GM18520 (cell line): ENCODE measurements at regions not wholly inside any gene's neighbourhood (a gene's known extent, or its start where the extent isn't known, plus 50 kb on each side); places are given as distances from the start of the nearest gene placed in this dataset.
A peak's percentile ranks its signal among the peaks of the same experiment; 100 is the strongest.

Source experiments
- ATAC-seq: cut with Tn5 transposase; IDR thresholded peaks from one replicate; pipeline ENCODE4 v1.9.1; 2021; ENCODE audit not compliant: unreplicated experiment

GRCh38 chr5:158413122-158413680, 554.3 kb upstream of the CLINT1 start:
- no peak for ATAC-seq

DNA sequence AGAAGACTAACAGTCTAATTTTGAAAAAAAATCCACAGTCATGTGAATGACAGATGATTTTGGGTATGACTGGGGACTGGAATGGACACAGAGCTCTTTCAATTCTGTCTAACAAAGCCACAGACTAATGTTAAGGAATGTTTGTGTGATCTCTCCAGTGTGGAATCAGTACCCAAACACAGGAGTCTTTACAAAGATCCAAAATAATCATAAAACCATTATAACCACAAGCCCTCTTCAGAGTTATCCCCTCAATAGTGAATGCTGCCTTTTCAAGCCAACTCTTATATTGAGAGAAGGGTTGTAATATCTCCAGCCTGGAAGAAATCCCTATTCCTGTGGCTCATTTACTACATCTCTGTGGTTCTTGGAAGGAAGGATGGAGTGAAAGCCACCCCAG, 552.0 kb upstream of the CLINT1 start:
- ATAC-seq, result no peak

DNA sequence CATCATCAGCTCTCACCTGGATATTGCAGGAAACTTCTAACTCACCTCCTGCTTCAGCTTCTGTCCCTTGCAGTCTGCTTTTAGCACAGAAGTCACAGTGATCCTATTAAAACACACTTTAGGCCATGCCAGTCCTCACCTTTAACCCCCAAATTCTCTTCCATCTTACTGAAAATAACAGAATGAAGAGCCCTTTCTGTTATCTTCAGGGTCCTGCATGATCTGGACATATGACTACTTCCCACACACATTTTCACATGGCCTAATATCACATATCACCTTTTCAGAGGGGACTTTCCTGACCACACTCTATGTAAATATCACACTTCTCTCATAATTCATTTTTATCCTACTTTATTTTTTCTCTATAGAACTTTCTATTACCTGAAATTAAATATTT, 550.6 kb upstream of the CLINT1 start:
- peak; percentile 41 for ATAC-seq

DNA sequence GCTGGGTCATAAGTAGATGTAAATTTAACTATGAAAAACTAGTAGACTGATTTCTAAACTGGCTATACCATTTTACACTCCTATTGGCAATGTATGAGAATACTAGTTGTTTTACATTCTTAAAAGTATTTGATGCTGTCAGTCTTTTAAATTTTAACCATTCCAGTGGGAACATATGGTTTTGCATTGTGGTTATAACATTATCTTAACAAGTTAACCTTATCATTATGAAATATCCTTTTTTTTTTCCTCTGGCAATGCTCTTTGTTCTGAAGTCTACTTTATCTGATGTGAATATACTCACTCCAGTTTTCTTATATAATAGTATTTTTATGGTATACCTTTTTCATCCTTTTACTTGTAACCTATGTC, 548.9 kb upstream of the CLINT1 start:
- no peak for ATAC-seq

DNA sequence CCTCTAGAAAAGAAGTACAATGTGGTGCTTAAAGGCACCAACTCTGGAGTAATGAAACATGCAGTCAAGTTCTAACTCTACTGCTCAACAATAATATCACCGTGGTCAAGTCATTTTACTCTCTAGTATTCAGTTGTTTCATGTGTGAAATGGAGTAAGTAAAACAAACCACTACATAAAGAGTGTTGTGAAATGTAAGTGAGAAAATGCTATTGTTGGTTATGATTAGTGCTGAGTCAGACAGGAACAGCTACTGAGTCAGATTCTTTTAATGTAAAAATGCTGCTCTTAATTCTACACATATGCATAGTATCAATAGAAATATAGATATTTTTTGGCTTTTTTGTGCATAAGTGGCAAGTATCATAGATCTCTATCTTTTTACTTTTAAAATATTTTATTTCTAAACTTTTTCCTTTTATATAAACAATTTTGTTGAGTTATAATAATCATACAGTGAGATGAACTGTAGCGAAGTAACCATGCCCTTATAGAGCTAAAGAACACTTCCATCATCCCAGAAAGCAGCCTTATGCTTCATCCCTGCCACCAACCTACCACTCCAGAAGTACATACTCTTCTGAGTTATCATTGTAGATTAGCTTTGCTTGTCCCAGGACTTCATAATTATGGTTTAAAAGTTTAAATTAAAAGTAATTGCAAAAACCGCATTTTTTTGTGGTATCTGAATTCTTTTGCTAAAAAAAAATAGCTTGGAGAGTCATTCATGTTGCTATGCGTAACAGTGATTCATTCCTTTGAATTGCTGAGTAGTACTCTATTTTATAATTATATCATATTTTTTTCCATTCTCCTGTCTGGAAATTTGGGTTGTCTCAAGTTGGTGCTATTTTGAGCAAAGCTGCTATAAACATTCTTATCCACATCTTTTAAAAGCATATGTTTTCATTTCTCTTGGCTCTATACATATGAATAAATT, 548.2 kb upstream of the CLINT1 start:
- peak; percentile 85 for ATAC-seq

DNA sequence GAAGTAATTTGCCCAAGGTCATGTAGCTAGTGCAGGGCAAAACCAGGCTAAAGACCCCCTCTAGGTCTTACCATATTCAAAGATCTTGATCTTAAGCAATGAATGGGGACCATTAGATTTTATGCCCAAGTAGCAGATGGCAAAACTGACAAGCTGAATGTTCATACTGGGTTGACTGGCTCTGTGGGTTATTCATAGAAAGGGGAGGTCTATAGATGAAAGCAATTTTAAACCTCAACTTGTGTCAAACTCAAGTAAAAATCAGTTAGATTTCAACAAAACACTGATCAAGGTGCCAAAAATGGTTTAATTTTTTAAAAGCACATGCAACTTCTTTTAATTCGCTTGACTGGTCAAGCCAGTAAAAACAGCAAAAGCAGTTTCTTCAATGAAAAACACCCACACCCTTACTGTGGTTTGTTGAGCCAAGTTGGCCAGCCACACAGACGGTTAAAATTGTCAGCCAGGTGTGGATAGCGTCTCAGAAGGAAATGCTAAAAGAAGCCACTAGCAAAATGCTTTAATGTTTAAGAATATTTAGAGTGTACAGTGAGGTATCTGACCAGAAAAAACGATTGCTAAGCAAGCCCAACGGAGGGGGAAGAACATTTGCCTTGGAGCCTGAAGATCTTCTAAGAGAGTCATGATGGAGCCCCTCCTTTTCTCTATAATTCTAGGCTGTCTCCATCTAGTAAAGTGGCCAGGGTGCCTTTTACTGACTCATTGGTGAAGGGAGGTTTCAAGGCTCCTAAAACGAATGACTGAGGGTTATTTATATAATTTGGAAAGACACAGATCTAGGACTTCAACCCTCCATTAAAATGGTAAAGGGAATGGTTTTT, 539.6 kb upstream of the CLINT1 start:
- ATAC-seq, result peak; percentile 60

DNA sequence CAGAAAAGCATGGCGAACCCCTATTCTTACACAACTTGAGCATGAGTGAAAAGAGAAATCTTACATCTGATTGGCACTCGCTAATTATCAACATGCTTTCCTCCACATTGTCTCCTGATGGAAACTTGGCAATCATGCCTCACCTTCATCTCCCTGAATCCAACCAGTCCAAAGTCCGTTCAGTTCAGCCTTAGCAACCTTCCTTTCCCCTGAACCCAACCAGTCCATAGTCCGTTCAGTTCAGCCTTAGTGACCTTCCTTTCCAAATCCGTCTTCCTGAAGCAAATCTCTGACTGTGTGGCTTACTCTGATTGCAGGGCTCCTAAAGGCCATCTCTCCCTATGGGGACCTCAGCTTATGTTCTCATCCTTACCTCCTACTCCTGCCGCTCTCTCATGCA, 538.3 kb upstream of the CLINT1 start:
- no peak for ATAC-seq

- ATAC-seq, result no peak
Observed at GRCh38 chr5:158394102-158394501, 535.2 kb upstream of the CLINT1 start.

DNA sequence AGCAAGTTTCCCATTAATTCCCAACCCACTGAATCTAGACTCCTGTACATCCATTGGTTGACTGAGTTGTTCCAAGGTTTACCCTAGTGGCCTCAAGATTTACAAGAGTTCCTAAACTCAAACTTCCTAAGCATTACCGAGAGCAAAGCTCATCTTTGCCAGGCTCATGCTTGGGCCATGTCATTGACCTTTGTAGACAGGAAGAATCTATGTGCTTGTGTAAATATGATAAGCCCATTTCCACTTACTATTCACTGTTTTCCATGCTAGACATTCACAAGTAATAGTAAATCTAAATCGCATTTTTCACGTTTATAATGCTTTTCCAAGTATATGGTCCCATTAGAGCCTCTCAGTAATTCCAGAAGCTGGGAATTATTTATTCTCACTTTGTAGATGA, 534.5 kb upstream of the CLINT1 start:
- ATAC-seq, result no peak

- ATAC-seq, result no peak
Observed at GRCh38 chr5:158392753-158393152, 533.8 kb upstream of the CLINT1 start.

GRCh38 chr5:158390577-158390976, 531.6 kb upstream of the CLINT1 start:
- no peak for ATAC-seq

GRCh38 chr5:158389786-158390185, 530.8 kb upstream of the CLINT1 start:
- no peak for ATAC-seq

DNA sequence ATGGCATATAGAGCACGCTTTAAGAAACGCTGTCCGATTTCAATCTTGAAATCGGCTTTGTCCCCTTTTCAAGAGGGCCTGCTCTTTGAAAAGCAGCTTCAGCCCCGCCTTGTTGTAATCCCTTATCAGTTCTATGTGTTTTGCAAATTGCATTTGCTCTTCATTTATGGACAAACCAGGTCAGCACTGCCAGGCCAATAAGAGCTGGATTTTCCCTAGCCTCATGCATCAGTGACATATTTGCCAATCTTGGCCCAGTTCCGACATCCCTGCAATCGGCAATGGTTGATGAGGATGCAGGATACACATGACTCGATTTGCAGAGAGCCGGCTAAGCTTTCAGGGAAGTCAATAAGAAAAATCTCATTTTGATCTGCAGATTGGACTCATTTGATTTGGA, 529.1 kb upstream of the CLINT1 start:
- ATAC-seq, result no peak

- no peak for ATAC-seq
Observed at GRCh38 chr5:158387499-158387898, 528.6 kb upstream of the CLINT1 start.

DNA sequence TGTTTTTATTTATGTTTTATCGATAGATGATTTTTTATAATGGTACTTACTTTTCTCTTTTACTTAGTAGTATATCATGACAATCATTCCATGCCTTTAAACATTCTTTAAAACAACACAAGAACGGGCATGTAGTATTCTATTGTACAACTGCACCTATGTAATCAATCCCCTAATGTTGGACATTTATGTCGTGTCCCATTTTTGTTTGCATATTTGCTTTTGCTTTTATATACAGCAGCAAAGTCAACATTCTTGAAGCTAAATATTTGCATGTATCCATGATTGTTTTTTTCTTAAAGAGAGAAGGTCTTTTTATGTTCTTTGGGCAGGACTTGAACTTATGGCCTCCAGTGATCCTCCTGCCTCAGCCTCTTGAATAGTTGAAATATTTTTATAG, 527.0 kb upstream of the CLINT1 start:
- ATAC-seq, result no peak

- ATAC-seq, result no peak
Observed at GRCh38 chr5:158384535-158385481, 525.9 kb upstream of the CLINT1 start.

DNA sequence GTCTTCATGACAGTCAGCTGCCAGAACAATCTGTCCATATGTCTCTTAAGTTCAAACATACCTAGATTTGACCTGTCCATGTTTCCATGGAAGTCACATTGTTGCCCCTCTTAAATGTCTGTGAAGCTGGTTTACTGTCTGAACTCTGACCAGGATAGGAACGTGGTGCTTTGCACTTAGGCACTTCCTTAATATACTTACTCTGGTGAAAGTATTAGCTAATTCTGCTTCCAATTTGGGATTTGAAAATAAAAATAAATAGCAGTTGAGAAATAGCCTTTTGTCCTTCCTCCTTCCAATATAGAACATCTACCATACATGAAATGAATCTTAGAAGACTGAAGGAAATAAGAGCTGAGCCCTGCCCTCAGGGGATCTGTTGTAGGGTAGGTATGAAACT, 524.5 kb upstream of the CLINT1 start:
- ATAC-seq, result no peak

DNA sequence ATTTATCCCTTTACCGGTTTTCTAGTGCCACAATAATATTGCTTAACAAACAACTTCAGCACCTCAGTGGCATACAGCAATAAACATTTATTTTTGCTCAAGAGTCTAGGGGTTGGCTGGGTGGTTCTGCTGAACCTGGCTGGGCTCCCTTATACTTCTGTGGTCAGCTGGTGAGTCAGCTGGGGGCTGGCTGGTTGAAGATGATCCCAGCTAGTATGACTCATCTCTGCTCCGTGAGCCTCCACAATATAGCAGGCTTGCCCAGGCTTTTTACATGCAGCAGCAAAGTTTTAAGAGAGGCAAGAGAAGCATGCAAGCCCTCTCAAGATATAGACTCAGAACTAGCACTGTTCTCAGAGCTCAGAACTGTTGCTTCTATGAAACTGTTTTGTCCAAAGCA, 523.5 kb upstream of the CLINT1 start:
- peak; percentile 89 for ATAC-seq

- ATAC-seq, result no peak
Observed at GRCh38 chr5:158381614-158382160, 522.7 kb upstream of the CLINT1 start.

GRCh38 chr5:158380661-158381060, 521.7 kb upstream of the CLINT1 start:
- no peak for ATAC-seq
